ENCODE measurements at regions not wholly inside any gene's neighbourhood (a gene's known extent, or its start where the extent isn't known, plus 50 kb on each side); places are given as distances from the start of the nearest gene placed in this dataset.

DNA sequence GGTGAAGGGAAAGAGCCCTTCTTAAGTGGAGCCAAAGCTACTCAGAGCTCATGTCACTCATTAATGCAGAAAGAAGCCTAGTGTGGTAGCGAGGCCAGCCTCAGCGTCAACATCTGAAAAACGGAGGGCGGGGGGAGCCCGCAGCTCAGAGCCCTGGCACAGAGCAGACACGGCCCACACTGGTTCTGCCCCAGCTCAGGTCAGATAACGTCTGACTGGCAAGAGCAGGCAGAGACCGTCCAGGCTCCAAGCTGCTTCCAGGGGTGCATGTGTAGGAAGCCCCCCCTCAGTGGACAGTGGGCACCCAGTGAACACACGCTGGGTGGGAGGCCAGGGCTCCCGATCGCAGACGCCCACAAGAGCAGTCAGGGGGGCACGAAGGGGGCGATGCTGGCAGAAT, 100.8 kb downstream of the SHANK2 start:
- H3K9ac ChIP-seq (ENCODE audit: low read length), result no peak overlapping the region

DNA sequence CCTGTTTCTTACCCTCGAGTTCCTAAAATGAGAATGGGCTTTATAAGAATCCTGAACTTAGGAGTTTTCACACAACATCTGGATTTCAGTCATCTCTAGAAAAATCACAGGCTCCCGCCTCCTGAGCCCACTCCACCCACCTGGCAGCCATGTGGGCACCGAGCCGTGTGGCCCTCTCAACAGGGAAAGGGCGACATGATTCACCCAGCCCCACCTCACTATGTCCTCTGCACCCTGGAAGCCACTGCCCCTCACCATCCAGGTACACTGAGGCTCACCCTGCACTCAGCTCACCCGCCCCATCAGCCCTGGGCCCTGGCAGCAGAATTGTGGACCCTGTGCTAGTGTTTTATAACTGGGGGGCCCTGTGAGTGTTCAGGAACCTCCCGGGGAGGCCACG, 101.5 kb downstream of the SHANK2 start:
- H3K79me2 ChIP-seq (ENCODE audit: low read length), result no peaks in the 10 kb centered on the region
- no peak for TF ChIP-seq EZH2phosphoT487 (IDR thresholded peaks at IDR 0.05; ENCODE audit: low read depth)
- TF ChIP-seq, protein P1, sequence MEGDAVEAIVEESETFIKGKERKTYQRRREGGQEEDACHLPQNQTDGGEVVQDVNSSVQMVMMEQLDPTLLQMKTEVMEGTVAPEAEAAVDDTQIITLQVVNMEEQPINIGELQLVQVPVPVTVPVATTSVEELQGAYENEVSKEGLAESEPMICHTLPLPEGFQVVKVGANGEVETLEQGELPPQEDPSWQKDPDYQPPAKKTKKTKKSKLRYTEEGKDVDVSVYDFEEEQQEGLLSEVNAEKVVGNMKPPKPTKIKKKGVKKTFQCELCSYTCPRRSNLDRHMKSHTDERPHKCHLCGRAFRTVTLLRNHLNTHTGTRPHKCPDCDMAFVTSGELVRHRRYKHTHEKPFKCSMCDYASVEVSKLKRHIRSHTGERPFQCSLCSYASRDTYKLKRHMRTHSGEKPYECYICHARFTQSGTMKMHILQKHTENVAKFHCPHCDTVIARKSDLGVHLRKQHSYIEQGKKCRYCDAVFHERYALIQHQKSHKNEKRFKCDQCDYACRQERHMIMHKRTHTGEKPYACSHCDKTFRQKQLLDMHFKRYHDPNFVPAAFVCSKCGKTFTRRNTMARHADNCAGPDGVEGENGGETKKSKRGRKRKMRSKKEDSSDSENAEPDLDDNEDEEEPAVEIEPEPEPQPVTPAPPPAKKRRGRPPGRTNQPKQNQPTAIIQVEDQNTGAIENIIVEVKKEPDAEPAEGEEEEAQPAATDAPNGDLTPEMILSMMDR (IDR thresholded peaks at IDR 0.05; ENCODE audit: low read depth, low read length), result no peak
- no peaks in the 10 kb centered on the region for H3K9me3 ChIP-seq (ENCODE audit: insufficient read depth, low read length)
- no peaks in the 10 kb centered on the region for H4K20me1 ChIP-seq (ENCODE audit: insufficient read depth, low read length)
- H3K36me3 ChIP-seq (replicated peaks; ENCODE audit: low read depth, low read length), result no peaks in the 10 kb centered on the region
- H3K27ac ChIP-seq (ENCODE audit: low read length), result no peak overlapping the region
- no peak overlapping the region for H3K4me3 ChIP-seq (ENCODE audit: low read length)
- H3K4me1 ChIP-seq (ENCODE audit: low read length), result no peaks in the 10 kb centered on the region
- no peak overlapping the region for H2AFZ ChIP-seq (ENCODE audit: low read depth, low read length)
- no peak overlapping the region for H3K4me2 ChIP-seq (ENCODE audit: low read length)
- no peaks in the 10 kb centered on the region for H3K27me3 ChIP-seq (ENCODE audit: low read depth, low read length)
- H3K9ac ChIP-seq (ENCODE audit: low read length), result no peak overlapping the region

More for the DNA sequence above, 100.8 kb downstream of the SHANK2 start:
- H2AFZ ChIP-seq (ENCODE audit: low read depth, low read length), result no peak overlapping the region
- H3K9me3 ChIP-seq (ENCODE audit: insufficient read depth, low read length), result no peaks in the 10 kb centered on the region
- no peaks in the 10 kb centered on the region for H3K79me2 ChIP-seq (ENCODE audit: low read length)
- H3K27ac ChIP-seq (ENCODE audit: low read length), result no peak overlapping the region
- no peaks in the 10 kb centered on the region for H3K27me3 ChIP-seq (ENCODE audit: low read depth, low read length)
- no peaks in the 10 kb centered on the region for H3K4me1 ChIP-seq (ENCODE audit: low read length)
- H3K4me3 ChIP-seq (ENCODE audit: low read length), result no peak overlapping the region
- H4K20me1 ChIP-seq (ENCODE audit: insufficient read depth, low read length), result no peaks in the 10 kb centered on the region
- H3K36me3 ChIP-seq (replicated peaks; ENCODE audit: low read depth, low read length), result no peaks in the 10 kb centered on the region
- H3K4me2 ChIP-seq (ENCODE audit: low read length), result no peak overlapping the region
- TF ChIP-seq EZH2phosphoT487 (IDR thresholded peaks at IDR 0.05; ENCODE audit: low read depth), result no peak
- TF ChIP-seq, protein P1 (IDR thresholded peaks at IDR 0.05; ENCODE audit: low read depth, low read length), result no peak

DNA sequence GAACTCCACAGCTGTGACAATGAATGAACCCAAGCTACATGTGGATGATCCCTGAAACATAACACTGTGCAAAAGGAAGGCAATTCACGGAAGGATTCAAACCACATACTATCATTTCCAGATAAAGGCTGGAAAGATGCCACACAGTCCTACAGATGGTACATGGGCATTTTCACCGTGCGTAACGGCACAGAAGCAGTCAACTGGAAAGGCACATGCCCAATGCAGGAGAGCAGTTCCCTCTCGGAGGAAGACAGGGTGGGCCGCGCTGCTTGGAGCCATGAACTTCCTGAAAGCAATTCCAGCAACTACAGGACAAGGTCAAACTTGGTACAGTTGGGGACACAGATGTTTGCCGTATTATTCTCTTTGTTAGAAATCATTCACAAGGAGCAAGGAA, 103.7 kb downstream of the SHANK2 start:
- H3K27ac ChIP-seq (ENCODE audit: low read length), result no peak overlapping the region
- no peak overlapping the region for H3K4me3 ChIP-seq (ENCODE audit: low read length)
- H3K27me3 ChIP-seq (ENCODE audit: low read depth, low read length), result no peaks in the 10 kb centered on the region
- H2AFZ ChIP-seq (ENCODE audit: low read depth, low read length), result no peak overlapping the region
- H3K9ac ChIP-seq (ENCODE audit: low read length), result no peak overlapping the region
- no peak overlapping the region for H3K4me2 ChIP-seq (ENCODE audit: low read length)
- TF ChIP-seq, protein P1 (IDR thresholded peaks at IDR 0.05; ENCODE audit: low read depth, low read length), result no peak
- TF ChIP-seq EZH2phosphoT487 (IDR thresholded peaks at IDR 0.05; ENCODE audit: low read depth), result no peak
- H3K4me1 ChIP-seq (ENCODE audit: low read length), result no peaks in the 10 kb centered on the region
- H3K79me2 ChIP-seq (ENCODE audit: low read length), result no peaks in the 10 kb centered on the region
- no peaks in the 10 kb centered on the region for H3K36me3 ChIP-seq (replicated peaks; ENCODE audit: low read depth, low read length)
- H4K20me1 ChIP-seq (ENCODE audit: insufficient read depth, low read length), result no peaks in the 10 kb centered on the region
- no peaks in the 10 kb centered on the region for H3K9me3 ChIP-seq (ENCODE audit: insufficient read depth, low read length)

DNA sequence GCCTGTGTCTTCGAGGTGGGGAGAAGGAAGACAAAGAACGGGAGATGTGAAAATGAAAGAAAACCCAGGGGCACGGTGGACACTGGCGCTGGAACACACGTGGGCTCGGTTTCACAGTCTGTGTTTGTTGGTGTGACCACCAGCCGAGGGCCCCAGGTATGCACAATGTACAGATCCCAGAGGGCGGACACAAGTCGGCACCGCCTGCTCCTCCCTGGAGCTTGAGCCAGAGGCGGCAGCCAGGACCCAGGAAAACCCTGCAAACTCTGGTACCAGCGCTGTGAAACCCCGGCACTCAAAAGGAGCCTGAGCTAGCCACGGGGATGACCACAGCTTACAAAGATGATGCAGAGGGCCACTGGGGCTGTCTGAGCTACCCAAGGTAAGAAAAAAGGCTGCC, 105.0 kb downstream of the SHANK2 start:
- Histone ChIP-seq H3K4me3 (ENCODE audit: low read length) (no peak overlapping the region), H3K36me3 (replicated peaks; ENCODE audit: low read depth, low read length) (no peaks in the 10 kb centered on the region), H4K20me1 (ENCODE audit: insufficient read depth, low read length) (no peaks in the 10 kb centered on the region), H2AFZ (ENCODE audit: low read depth, low read length) (no peak overlapping the region), H3K27ac (ENCODE audit: low read length) (no peak overlapping the region), H3K4me2 (ENCODE audit: low read length) (no peak overlapping the region), H3K27me3 (ENCODE audit: low read depth, low read length) (no peaks in the 10 kb centered on the region), H3K9me3 (ENCODE audit: insufficient read depth, low read length) (no peaks in the 10 kb centered on the region), H3K79me2 (ENCODE audit: low read length) (no peaks in the 10 kb centered on the region), H3K9ac (ENCODE audit: low read length) (no peak overlapping the region), H3K4me1 (ENCODE audit: low read length) (no peaks in the 10 kb centered on the region)
- no peak for TF ChIP-seq EZH2phosphoT487 (IDR thresholded peaks at IDR 0.05; ENCODE audit: low read depth)
- TF ChIP-seq, protein P1 (IDR thresholded peaks at IDR 0.05; ENCODE audit: low read depth, low read length), result no peak

Data from OCI-LY3 (cell line).